GM10266 (cell line): ENCODE measurements at regions not wholly inside any gene's neighbourhood (a gene's known extent, or its start where the extent isn't known, plus 50 kb on each side); places are given as distances from the start of the nearest gene placed in this dataset.

Experiments used
- DNase-seq: peaks from one replicate; pipeline ENCODE4 v3.0.0; 2012; ENCODE audit errors: extremely low spot score
- TF ChIP-seq, protein P1 (sequence below): IDR thresholded peaks from 2 replicates; pipeline ENCODE4 v1.5.1; 2012; ENCODE audit warnings: mild to moderate bottlenecking, low read depth; ENCODE audit not compliant: control insufficient read depth, insufficient read depth; ENCODE audit errors: missing control alignments

DNA sequence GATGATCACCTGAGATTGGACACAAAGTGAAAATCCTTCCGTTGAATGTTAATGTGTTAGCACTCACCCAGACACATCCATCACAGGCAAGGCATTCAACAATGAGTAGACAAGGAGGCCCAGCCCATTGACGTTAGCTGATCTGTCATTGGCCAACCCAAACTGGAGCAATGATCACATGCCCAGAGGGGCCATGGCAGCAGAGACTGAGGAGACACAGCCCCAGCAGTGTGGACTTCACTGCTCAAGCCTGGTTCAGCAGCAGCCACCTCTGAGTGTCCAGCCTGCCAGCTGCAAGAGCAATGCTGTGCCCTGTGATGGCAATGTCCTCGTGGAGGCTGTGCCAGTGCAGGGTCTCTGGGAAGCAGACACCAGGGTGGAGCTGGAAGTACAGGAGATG, 622.2 kb downstream of the AACS start:
- no peak for DNase-seq
- TF ChIP-seq, protein P1, sequence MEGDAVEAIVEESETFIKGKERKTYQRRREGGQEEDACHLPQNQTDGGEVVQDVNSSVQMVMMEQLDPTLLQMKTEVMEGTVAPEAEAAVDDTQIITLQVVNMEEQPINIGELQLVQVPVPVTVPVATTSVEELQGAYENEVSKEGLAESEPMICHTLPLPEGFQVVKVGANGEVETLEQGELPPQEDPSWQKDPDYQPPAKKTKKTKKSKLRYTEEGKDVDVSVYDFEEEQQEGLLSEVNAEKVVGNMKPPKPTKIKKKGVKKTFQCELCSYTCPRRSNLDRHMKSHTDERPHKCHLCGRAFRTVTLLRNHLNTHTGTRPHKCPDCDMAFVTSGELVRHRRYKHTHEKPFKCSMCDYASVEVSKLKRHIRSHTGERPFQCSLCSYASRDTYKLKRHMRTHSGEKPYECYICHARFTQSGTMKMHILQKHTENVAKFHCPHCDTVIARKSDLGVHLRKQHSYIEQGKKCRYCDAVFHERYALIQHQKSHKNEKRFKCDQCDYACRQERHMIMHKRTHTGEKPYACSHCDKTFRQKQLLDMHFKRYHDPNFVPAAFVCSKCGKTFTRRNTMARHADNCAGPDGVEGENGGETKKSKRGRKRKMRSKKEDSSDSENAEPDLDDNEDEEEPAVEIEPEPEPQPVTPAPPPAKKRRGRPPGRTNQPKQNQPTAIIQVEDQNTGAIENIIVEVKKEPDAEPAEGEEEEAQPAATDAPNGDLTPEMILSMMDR: no peak

DNA sequence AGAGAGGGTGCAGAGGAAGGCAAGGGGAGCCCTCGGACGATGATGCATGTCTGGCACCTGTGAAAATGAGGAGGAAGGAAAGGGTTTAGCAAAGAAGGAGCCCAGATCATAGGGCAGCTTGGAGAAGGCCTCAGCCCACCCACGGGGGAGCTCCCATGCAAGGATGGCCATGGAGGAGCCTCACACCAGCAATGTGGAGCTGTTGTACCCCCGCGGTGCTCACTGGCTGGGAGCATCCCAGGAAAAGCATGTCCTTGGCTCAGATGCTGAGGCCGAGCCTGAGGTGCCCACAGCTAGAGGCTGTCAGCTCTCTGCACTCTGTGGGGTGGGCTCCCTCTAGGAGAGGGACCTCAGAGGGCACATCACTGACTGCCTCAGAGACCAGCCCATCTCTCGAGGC, 622.6 kb downstream of the AACS start:
- no peak for DNase-seq
- TF ChIP-seq, protein P1: no peak

- TF ChIP-seq, protein P1: no peak
- DNase-seq: no peak
Measured at GRCh38 chr12:125688223-125688622, 623.0 kb downstream of the AACS start.

DNA sequence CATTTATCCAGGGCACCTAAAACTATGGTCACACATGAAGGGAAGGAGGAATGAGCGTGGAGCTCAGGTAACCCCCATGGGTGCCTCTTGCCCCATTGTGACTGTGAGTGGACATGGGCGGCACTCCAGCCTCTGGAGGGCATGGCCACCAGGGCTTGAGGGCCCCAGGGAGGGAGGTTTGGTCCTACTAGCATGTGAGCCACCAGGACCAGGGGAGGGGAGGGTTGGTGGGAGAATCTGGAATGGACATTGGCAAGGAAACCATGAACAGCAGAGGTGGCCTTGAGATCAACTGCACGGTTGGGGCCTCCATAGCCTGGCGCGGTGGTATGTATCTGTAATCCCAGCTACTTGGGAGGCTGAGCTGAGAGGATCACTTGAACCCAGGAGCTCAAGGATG, 623.6 kb downstream of the AACS start:
- TF ChIP-seq, protein P1: no peak
- no peak for DNase-seq

GRCh38 chr12:125689576-125690410, 624.6 kb downstream of the AACS start:
- TF ChIP-seq, protein P1: no peak
- no peak for DNase-seq

- TF ChIP-seq, protein P1: no peak
- no peak for DNase-seq
Measured at GRCh38 chr12:125690841-125691240, 625.6 kb downstream of the AACS start.

DNA sequence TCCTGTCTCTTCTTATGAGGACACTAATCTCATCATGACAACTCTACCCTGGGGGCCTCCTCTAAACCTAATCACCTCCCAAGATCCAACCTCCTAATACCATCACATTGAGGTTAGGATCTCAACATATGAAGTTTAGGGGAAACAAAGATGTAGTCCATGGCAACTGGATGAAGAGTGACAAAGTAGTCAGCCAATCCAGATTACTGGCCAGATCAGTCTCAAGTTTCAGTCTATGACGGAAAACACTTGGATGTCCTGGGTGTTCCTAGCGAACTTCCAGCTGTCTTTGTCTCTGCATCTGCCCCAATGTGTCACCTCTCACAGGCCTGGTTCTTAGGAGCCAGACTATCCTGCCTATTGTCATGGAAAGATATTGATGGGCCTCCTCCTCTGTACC, 630.8 kb downstream of the AACS start:
- TF ChIP-seq, protein P1: no peak
- no peak for DNase-seq
